HG03175 (cell line): ENCODE measurements at regions not wholly inside any gene's neighbourhood (a gene's known extent, or its start where the extent isn't known, plus 50 kb on each side); places are given as distances from the start of the nearest gene placed in this dataset.

Experiments used
- ATAC-seq: cut with Tn5 transposase; IDR thresholded peaks from one replicate; pipeline ENCODE4 v1.9.1; 2021; ENCODE audit warnings: mild to moderate bottlenecking, moderate library complexity; ENCODE audit not compliant: unreplicated experiment

DNA sequence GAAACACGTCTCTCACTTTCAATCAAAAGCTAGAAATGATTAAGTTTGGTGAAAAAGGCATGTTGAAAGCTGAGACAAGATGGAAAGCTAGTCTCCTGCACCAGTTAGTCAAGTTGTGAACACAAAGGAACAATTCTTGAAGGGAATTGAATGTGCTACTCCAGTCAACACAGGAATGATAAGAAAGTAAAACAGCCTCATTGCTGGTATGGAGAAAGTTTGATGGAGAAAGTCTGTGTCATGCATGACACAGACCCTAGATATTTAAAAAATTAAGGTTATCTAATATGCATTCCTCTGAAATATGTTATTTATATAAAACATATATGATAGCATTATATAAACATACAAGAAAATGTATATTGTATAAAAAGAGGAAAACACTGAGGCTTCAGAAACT lies 699.4 kb upstream of the FZD8 start:
- no peak for ATAC-seq

DNA sequence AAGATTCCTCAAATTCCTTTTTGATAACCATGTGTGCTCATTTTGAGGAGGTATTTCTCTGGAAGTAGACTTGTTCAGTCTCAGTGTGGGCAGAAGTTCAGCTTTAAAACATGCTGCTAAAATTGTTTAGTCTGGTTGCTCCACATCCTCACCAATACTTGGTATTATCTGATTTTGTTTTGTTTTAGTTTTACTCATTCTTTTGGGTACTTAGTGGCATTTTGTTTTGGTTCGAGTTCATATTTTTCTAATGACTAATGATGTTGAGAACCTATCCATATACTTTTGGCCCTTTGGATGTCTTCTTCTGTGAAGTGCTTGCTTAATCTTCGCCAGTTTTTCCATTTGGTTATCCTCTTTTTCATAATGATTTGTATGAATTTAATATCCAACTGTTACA lies 694.2 kb upstream of the FZD8 start:
- no peak for ATAC-seq

DNA sequence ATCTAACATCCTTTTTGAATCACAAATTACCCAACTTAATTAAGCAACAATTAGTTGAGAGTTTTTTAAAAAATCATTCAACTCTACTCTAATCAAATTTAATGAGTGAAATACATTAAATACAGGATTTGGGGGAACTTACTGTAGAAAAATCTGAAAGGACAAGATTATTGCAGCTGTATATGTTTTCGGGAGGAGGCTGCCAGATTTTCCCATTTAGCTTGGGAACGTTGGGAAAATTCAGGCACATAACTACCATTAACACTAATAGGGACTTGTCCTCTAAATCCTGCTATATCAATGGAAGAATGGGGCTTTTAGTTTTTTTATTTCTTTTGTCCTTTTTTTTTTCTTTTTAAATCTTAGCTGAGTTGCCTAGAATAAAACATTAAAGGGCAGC lies 691.4 kb upstream of the FZD8 start:
- no peak for ATAC-seq

DNA sequence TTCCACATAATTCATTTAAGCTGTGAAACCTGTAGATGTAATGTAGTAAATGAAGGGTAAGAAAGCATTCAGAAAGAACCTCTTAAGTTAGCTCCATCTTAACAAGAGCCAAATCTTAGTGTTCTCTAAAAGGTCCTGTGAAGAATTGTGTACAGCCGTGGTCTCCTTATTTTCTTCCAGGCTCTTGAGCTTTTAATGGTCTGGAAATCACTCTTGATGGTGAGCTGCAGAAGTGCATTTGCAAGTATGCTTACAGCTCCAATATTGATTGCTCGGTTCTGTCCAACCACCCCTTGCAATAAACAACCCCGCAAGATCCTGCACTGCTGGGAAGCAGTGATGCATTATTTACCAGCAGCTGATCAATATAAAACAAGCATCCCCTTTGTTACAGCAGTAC lies 690.8 kb upstream of the FZD8 start:
- no peak for ATAC-seq

DNA sequence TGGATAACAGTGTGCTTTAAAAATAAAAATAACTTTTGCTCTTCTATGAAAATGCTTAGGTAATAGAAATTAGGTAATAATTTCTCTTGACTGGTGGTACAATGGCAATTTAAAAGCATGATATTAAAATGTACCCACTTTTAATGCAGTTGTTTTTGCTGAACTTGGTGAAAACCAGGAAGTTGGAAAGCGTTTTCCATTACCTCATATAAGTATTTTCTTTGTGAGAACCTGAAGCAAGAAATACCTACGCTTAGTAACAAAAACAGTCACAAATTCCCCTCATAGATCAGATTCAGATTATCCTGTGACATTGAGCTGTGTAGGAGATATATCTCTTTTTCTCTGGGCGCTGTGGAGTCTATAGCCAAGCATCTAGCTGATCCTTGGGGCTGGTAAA lies 689.0 kb upstream of the FZD8 start:
- ATAC-seq = no peak

DNA sequence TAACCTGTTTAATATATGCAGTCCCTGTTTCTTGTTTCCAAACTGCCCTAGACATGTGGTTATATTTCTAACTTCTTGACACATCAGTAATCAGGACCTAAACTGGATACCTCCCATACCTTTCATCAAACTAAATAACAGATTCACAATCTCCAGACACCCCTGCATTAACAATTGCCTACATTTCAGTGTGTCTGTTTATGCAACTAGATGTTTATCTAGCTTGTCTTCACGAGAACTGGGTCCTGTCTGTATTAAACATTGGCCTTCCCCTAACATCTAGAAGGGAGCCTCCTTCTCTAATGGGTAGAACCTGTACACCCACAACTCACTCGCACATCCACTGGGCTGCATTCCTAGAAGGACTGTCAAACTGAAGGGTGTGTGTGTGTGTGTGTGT lies 683.7 kb upstream of the FZD8 start:
- no peak for ATAC-seq

DNA sequence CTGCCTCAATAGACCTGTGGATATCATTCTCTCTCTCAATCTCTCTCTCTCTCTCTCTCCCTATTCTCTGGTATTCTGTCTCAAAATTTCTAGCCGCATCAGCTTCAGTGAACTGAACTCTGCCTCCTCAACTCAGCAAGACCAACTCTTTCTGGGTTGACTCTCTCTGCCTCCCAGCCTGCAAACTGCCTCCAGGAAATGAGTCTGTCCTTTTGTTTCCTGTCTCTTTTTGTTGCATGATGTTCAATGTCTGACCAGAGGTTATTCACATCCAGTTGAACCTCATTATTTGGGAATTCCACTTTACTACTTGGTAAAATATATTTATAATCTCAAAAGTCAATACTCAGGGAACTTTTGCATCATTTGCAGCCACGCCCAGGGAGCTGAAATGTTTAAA lies 682.7 kb upstream of the FZD8 start:
- ATAC-seq = no peak

DNA sequence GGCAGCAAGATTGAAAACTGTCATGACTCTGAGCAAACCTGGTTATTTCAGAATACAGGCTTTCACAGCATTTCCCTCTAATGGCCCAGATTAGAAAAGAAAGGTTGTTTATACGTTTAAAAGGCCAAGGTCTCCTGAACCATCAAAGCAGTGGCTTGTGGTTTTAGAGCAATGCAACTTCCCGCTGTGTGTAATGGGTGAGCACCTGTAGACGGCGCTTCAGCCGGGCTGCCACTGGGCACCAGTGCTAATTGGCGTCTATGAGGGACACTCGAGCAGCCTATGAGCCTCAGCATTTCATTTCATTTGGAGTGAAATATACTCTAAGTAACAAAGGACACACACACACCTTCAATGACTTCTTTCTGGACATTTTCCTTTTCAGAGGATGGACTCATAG lies 671.0 kb upstream of the FZD8 start:
- no peak for ATAC-seq

DNA sequence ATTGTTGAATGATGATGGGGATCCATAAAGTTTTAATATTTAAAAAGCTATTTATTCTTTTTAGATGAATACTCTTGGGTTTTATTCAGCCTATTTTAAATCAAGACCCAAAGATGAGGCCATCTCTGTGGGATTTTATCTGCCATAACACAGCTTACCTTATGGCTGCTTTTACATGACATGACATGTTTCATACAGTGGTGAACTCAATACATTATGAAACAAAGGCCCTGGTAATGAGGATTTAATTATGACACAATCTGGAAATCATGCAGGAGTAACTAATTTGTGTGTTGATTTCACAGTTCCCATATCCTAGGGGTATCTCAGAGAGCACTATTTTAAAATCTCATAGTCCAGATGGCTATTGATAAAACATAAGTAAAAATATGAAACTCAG lies 661.8 kb upstream of the FZD8 start:
- ATAC-seq = no peak

DNA sequence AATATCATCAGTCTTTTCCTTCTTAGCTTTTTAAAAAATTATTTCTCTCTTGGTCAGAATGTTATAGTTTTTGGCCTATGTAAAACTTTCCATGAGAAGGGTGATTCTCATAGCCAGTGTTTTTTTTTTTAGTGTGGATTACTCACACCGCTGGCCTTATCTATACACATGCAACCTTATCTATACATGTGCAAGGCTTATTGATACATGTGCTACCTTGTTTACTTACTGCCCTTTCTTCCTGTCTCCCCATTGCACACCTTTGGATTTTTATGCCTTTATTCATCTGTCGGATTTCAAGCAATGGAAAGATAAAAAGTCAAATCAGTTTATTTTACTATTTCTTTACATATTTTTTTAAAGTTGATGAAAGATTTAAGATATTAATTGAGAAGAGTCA lies 660.0 kb upstream of the FZD8 start:
- no peak for ATAC-seq

DNA sequence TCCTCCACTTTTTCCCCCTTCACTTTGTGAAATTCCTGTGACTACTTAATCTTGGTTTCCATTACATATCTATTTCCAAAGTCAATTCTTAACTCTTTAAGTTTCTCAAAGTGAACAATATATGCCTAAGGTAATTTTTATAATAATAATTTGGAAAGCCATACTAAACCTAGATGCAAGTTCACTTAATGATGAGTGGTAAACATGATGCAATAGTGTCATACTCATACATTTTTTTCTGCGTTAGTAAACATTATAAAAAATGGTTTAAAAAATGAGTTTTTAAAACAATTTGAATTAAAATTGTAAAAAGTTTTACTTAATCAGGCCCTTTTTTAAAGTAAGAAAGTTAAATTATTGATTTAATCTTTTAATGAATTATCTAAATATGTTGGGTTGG lies 659.4 kb upstream of the FZD8 start:
- ATAC-seq = no peak

DNA sequence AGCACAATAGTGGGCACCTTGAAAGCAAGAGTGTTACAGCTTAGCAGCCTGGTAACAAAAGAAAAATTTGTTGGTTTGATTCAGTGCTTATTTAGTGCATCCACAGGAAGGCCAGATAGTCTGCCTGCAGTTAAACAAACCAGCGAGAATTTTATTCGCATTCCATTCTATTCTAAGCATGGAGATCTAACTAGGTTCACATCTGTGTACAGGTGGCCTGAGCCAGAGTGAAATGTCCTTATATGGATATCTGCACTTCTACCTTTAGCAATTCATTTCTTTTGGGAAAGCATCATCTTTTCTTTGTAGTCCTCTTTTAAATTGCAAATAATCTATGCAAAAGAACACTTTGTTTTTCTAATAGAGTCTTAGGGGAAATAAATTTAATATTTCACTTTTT lies 659.0 kb upstream of the FZD8 start:
- ATAC-seq = no peak

DNA sequence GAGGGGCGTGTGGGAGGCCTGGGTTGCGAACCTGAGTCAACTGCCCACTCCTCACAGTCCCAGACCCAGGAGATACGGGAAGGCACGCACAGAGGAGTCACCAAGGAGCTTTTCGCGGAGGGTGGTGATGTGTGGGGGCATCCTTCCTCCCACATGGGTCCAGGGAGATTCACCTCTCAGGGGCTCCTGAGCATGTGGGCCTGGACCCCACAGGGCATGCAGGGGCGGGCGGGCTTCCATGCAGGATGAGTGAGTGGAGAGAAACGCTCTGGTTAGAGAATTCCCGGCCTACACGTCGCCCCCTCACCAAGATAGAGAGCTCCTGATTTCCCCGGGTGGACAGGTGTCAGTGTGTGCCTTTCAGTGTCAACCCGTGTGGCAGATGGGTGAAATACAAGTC lies 641.7 kb upstream of the FZD8 start:
- no peak for ATAC-seq

DNA sequence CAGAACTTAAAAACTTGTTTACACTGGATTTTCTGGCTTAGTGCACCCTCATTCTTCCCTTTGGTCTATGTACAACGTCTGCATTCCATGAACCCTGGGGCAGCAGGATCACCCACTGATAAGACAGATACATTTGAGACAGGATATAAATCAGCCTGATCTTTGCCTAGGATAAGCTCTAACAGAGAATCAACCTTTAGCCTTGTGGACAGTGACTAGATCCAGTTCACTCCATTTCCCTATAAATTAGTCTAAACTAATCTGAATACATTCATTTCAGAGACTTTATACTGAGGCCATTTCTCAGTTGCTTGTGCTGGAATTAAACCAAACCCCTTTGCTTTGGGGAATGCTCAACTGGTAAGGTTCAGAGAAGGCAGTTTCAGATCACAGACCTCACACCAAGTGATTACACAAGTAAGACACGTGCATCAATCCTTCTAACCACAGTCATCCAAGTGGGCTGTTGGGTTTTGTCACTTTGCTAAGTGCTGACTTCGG lies 639.8 kb upstream of the FZD8 start:
- no peak for ATAC-seq

DNA sequence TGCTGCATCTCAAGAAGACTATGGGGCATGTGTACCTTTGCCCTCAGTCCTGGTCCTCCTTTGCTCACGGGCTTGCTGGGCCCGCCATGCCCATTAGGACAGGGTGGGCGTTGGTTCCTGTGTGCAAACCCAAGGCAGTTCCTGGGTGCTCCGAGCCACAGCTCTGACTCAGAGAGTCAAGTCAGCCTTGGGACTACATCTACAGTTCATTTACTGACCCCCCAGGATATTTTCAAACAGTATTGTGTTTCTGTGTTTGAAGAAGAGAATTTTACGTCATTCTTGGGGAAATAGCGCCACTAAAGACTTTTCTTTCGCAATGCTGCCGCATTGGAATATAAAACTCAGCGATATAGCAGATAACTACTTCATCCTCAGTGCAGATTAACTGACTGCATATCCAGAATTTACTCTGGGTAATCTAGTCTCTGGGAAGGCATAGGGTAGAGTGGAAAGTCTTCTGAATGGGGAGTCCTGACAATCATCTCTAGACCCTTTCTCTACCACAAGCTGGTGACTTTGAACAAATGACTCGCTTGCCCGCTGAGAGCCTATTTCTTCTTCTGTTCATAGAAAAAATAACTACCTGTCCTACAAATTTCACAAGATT lies 638.9 kb upstream of the FZD8 start:
- no peak for ATAC-seq

DNA sequence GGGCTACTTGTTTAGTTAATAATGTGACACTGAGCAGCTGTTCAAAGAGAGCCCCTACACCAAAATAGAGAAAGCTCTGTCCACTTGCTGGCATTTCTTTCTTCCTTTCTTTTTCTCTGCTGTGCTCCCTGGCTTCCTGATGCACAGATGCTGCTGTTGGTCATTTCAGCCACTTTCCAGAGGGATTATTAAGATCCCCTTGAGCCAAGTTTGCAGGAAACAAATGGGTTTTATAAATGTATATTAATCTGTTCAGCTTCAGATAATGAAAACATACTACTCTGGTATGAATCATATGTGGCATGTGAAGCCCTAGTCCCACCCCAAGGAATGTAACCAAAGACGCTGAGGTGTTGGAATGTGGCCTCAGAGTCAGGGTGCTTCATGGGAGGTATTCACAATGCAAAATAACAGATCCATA lies 638.2 kb upstream of the FZD8 start:
- no peak for ATAC-seq

DNA sequence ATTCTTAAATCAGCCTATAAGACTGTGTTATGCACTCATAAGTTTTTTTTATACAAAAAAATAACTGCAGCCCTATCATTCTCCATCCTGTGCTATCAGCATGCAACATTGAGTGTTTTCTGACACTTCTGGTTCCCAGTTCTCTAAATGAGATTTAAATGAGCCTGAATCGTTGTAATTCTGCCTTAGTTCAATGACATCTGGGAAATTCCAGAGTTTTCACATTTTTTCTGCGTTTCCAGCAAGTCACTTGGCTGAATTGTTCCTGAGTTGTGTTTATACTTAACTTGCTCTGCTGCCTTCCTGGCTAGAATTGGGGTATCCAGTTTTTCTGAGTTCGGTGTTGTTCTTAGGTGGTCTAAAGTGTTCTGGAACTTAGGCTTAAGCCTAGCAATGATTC lies 636.1 kb upstream of the FZD8 start:
- ATAC-seq = no peak

DNA sequence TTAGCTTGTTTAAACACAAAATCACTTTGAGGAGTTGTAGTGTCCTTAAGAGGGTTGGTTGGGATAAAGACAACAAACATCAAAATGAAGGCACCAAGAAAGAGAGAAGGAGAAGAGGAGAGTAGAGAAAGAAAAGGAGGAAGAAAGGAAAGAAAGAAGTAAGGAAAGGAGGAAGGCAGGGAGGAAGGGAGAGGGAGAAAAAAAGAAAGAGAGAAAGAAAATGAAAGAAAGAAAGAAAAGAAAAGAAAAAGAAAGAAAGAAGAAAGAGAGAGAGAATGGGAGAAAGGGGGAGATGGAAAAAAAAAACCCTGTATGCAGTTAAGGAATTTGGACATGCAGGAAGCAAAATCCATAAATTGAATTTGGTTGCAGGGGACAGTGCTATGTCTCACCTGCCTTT lies 635.4 kb upstream of the FZD8 start:
- ATAC-seq = no peak

DNA sequence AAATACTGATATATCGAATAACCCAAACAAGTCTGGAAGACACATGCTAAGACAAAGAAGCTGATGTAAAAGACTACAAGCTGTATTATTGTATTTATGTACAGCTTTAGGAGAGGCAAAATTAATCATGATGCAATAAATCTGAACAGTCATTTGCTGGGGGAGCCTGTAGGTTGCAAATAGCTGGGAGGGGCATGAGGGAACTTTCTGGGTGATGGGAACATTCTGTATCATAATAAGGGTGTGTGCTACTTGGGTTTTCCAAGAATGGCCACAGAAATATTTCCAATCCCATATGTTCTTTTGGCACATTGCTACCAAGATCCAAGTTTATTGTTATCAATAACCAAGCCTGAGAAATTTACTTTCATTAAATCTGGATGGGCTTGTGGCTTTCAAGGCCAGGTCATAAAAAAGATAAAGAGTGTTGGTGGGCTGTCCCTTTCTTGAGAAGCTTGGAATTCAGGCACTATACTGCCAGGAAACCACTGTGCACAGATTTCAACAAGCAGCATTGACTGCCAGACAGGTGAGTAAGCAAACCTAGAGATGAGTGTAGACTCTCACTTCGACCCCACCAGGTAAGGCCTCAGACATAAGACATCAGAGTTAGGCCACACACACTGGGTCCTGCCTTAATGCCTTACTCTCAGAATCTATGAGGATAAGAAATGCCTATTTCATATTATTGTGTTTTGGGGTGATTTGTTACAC lies 629.7 kb upstream of the FZD8 start:
- ATAC-seq = no peak

DNA sequence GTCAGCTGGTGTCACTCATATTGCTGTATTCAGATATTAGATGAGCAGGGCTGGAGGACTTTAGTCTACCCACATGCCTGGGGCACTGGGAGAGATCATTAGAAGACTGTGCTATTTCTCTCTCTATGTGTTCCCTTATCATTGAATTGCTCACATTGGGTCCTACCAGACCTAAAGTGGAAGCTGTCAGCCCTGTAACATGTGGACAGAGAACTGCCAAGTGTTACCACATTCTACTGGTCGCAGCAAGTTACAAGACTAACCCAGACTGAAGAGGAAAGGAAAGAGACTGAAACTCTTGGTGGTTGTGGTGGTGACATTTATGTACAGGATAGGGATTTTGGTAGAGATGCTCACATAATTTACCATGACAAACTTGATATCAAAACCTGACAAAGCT lies 627.1 kb upstream of the FZD8 start:
- no peak for ATAC-seq

DNA sequence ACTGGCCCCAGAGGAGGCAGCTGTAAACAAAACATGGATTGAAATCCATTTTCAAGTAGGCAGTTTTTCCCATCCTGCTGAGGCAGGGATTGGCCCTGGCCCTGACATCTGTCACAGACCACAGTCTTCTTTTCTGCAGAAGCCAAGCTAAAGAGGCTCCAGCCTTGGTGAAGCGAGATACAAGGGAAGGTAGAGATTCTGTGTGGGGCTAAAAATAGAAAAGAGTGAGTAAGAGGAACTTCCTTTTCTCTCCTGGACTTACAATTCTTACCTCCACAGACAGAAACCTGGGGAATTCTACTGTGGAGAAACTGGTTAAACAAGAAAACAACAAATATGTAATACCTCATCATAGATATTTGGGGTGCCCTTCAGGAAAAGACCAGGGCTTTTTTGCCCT lies 624.8 kb upstream of the FZD8 start:
- no peak for ATAC-seq

DNA sequence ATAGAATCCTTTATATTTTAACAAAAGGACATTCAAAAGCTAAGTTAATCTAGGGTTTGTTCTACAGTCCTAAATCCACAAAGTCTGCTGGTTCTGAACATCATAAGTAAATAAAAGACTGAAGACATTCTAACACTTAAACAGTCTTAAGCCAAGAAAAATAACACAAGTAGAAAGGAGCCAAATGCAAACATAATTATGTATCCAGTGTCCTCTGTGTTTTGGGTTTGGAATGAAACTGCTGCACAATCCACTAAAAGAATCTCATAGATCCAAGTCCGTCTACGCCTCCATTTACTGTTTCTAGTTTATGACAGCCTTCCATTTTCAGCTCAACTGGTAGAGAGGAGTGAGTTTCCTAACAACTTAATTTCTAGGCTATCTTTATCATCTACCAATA lies 623.6 kb upstream of the FZD8 start:
- no peak for ATAC-seq

DNA sequence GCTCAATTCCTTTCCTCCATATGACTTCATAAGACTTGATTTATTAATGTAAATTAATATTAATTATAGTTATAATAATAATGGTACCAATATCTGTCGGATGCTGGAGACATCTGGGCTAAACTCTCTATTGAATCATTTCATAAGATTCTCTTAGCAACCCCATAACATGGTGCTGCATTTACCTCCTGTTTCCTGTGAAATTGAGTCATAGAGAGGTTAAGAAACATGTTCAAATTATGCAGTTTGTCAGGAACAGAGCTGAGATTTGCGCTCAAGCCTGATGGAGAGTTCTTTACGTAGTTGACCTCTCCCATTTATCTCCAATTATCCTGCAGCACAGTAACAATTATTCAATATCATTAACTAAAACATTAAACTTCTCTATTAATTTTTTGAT lies 621.8 kb upstream of the FZD8 start:
- ATAC-seq = no peak
